ENCODE measurements at regions not wholly inside any gene's neighbourhood (a gene's known extent, or its start where the extent isn't known, plus 50 kb on each side); places are given as distances from the start of the nearest gene placed in this dataset.

DNA sequence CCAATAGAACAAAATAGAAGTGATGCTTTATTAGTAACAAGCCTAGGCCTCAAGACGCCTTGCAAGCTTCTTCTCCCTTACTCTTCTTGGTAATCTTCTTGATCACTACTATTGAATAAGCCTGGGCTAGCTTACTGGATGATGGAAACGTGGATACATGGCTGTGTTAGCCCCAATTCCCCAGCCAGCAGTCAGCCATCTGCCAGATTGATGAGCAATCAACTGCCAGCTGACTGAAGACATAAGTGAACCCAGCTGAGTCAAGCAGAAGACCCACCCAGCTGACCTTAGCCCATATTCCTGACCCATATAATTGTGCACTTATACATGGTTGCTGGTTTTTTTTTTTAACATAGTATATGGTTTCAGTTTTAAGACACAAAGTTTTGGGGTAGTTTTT is 130.4 kb downstream of the DHX15 start:
- H3K4me3 ChIP-seq = no peak overlapping the region
- H3K9me3 ChIP-seq = no peaks in the 10 kb centered on the region
- no peak for DNase-seq
- no peaks in the 10 kb centered on the region for H3K36me3 ChIP-seq (ENCODE audit: low read depth)
- no peaks in the 10 kb centered on the region for H3K4me1 ChIP-seq (ENCODE audit: low read depth)
- ATAC-seq = no peak
- TF ChIP-seq, protein P1, sequence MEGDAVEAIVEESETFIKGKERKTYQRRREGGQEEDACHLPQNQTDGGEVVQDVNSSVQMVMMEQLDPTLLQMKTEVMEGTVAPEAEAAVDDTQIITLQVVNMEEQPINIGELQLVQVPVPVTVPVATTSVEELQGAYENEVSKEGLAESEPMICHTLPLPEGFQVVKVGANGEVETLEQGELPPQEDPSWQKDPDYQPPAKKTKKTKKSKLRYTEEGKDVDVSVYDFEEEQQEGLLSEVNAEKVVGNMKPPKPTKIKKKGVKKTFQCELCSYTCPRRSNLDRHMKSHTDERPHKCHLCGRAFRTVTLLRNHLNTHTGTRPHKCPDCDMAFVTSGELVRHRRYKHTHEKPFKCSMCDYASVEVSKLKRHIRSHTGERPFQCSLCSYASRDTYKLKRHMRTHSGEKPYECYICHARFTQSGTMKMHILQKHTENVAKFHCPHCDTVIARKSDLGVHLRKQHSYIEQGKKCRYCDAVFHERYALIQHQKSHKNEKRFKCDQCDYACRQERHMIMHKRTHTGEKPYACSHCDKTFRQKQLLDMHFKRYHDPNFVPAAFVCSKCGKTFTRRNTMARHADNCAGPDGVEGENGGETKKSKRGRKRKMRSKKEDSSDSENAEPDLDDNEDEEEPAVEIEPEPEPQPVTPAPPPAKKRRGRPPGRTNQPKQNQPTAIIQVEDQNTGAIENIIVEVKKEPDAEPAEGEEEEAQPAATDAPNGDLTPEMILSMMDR (IDR thresholded peaks at IDR 0.05) = no peak
- intact Hi-C loops (cut with DNase I, micrococcal nuclease) = no loop called here

DNA sequence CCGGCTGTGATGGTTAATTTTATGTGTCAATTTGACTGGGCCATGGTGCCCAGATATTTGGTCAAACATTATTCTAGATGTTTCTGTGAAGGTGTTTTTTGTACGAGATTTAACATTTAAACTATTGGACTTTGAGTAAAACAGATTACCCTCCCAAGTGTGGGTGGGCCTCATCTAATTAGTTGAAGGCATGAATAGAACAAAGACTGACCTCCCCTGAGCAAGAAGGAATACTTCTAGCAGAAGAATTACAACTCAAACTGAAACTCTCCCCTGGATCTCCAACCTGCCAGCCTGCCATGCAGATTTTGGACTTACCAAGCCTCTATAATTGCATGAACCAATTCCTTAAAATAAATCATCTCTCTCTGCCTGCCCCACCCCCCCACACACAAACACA is 132.5 kb downstream of the DHX15 start:
- Histone ChIP-seq H3K9me3 (no peaks in the 10 kb centered on the region), H3K4me1 (ENCODE audit: low read depth) (no peaks in the 10 kb centered on the region), H3K36me3 (ENCODE audit: low read depth) (no peaks in the 10 kb centered on the region), H3K4me3 (no peak overlapping the region)
- TF ChIP-seq, protein P1 (IDR thresholded peaks at IDR 0.05) = no peak
- DNase-seq (no peak), ATAC-seq (no peak)
- intact Hi-C loops (cut with DNase I, micrococcal nuclease) = no loop called here

DNA sequence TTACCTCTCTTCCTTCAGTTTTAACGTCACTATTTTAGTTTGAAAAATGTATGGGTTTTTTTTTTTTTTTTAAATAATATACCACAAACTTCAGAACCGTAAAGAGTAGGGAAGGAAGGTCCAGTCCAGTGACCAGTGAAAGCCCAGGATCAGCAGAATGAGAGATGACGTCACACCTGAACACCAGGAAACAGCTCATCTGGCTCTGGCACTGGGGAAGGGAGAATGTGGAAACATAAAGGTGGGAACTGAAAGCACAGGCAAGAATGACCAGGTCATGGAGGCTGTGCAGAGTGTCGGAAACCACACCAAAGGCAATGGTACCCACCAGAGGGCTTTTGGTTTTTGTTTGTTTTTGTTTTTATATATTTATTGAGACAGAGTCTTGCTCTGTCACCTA is 141.2 kb downstream of the DHX15 start:
- TF ChIP-seq, protein P1 (IDR thresholded peaks at IDR 0.05) = no peak
- Histone ChIP-seq H3K4me3 (no peak overlapping the region), H3K4me1 (ENCODE audit: low read depth) (no peaks in the 10 kb centered on the region), H3K36me3 (ENCODE audit: low read depth) (no peaks in the 10 kb centered on the region), H3K9me3 (no peaks in the 10 kb centered on the region)
- no peak for DNase-seq
- no peak for ATAC-seq
- intact Hi-C loops (cut with DNase I, micrococcal nuclease) = no loop called here

DNA sequence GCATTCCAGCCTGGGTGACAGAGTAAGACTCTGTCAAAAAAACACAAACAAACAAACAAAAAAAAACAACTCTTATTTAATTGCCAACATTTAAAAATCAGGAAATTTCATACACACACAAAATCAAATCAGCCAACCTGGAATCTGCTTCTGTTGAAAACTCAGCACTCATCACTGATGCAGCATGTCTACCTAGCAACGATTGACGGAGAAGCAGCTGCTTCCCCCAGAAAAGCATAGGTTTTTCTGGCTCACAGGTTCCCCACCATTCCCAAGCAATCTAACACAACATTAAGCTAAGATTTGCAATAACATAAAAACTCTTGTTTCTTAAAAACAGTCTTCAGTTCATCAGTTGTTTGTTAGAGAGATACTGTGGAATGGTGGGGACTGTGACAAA is 143.6 kb downstream of the DHX15 start:
- no peaks in the 10 kb centered on the region for H3K36me3 ChIP-seq (ENCODE audit: low read depth)
- TF ChIP-seq, protein P1 (IDR thresholded peaks at IDR 0.05) = no peak
- ATAC-seq (no peak), DNase-seq (no peak)
- no peak overlapping the region for H3K4me3 ChIP-seq
- intact Hi-C loops (cut with DNase I, micrococcal nuclease) = no loop called here
- H3K4me1 ChIP-seq (ENCODE audit: low read depth) = no peaks in the 10 kb centered on the region
- no peaks in the 10 kb centered on the region for H3K9me3 ChIP-seq

DNA sequence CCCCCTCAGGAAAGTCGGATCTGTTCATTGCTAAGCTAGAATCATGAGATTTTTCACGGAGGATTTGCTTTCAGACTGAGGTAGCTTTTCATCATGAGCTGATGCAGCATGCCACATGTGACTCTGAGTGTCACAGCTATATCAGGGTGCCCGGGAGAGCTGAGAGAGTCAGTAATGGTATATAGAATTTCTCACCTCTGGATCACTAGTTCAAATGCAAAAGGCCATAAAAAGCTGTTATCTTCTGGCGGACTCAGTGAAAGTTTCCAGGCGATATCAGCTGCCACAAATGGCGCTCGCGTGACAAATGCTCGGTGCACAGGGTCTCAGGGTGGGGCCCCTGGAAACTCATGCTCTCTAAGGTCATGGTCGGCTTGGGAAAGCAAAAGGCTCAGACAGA is 150.1 kb downstream of the DHX15 start:
- DNase-seq (no peak), ATAC-seq (no peak)
- no peak overlapping the region for H3K4me3 ChIP-seq
- H3K4me1 ChIP-seq (ENCODE audit: low read depth) = no peaks in the 10 kb centered on the region
- TF ChIP-seq, protein P1 (IDR thresholded peaks at IDR 0.05) = no peak
- intact Hi-C loops (cut with DNase I, micrococcal nuclease) = no loop called here
- H3K36me3 ChIP-seq (ENCODE audit: low read depth) = no peaks in the 10 kb centered on the region
- no peaks in the 10 kb centered on the region for H3K9me3 ChIP-seq

DNA sequence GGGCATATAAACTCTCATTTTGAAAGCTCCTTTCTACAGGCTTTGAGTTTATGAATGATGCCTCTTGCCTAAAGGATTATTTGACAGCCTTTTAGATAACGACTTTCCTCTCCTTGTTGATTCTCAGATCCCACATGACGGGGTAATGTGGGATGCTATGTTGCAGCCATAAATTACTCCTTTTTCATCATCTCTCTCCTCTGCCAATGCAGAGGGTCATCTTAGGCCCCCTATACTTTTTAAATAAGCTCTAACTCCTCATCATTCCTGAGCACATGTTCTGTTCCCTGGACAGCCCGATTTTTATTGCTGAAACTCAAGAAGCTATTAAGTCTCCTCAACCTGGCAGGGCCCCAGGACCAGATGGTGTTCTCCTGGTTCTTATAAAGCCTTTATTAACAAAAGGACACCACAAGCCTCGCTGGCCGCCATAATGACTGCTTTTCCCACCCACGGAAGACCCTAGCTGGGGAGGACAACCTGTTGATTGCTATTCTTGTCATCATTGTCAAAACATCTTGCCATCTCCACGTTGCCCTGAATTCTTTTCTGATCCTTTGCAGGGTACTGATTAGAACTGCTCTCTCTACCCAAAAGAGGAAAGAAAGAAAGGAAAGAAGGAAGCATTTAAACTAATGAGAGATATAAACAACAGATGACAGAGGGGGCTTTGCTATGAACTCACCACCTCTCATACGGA is 150.7 kb downstream of the DHX15 start:
- ATAC-seq = no peak
- Histone ChIP-seq H3K4me3 (no peak overlapping the region), H3K9me3 (no peaks in the 10 kb centered on the region), H3K4me1 (ENCODE audit: low read depth) (no peaks in the 10 kb centered on the region), H3K36me3 (ENCODE audit: low read depth) (no peaks in the 10 kb centered on the region)
- TF ChIP-seq, protein P1 (IDR thresholded peaks at IDR 0.05) = no peak
- DNase-seq = peak in 1 of 3 donors; percentile 6
- intact Hi-C loops (cut with DNase I, micrococcal nuclease) = no loop called here
